Breast epithelium (tissue), 3 donors: ENCODE measurements at regions not wholly inside any gene's neighbourhood (a gene's known extent, or its start where the extent isn't known, plus 50 kb on each side); places are given as distances from the start of the nearest gene placed in this dataset.

Experiments
- POLR2A ChIP-seq: fragments of 450-650 bp; IDR thresholded peaks from one replicate; pipeline ENCODE4 v1.6.1; 2016; ENCODE audit warnings: antibody characterized with exemption, mild to moderate bottlenecking, moderate library complexity
- POLR2AphosphoS5 ChIP-seq, 3 donors: sonication (generic); formaldehyde crosslinking; IDR thresholded peaks; one replicate each; pipeline ENCODE4 v1.6.1; 2017; ENCODE audit warnings: antibody characterized with exemption in 3 of 3
- TF ChIP-seq, protein P1 (sequence below), 3 donors: fragments of 450-650 bp; IDR thresholded peaks; one replicate each; pipeline ENCODE4 v1.5.1; 2016 to 2017; ENCODE audit warnings: antibody characterized with exemption in 3 of 3, mild to moderate bottlenecking in 3 of 3, moderate library complexity in 3 of 3

DNA sequence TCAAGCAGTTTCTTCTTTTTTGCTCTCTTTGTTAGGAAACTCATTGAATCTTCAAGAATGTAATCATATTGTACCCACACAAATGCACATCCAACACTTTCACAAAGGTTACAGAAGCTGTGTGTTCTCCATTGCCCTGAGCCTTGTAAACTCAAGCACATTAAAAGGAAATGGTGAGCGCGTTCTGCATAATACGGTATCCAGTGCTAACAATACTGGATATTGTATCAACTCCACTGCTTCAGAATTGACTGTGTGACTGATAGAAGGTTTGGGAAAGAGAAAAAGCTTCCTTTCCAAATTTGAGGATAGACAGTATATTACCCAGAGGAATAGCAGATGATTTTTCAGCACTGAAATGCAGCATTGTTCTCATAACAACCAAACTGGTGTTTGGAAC lies 268.9 kb upstream of the RBMS3 start:
- TF ChIP-seq, protein P1, sequence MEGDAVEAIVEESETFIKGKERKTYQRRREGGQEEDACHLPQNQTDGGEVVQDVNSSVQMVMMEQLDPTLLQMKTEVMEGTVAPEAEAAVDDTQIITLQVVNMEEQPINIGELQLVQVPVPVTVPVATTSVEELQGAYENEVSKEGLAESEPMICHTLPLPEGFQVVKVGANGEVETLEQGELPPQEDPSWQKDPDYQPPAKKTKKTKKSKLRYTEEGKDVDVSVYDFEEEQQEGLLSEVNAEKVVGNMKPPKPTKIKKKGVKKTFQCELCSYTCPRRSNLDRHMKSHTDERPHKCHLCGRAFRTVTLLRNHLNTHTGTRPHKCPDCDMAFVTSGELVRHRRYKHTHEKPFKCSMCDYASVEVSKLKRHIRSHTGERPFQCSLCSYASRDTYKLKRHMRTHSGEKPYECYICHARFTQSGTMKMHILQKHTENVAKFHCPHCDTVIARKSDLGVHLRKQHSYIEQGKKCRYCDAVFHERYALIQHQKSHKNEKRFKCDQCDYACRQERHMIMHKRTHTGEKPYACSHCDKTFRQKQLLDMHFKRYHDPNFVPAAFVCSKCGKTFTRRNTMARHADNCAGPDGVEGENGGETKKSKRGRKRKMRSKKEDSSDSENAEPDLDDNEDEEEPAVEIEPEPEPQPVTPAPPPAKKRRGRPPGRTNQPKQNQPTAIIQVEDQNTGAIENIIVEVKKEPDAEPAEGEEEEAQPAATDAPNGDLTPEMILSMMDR (IDR thresholded peaks at IDR 0.05) = no peak
- TF ChIP-seq POLR2A (no peak), POLR2AphosphoS5 (IDR thresholded peaks at IDR 0.05) (no peak)
